Omental fat pad (tissue), 3 donors: ENCODE measurements at regions not wholly inside any gene's neighbourhood (a gene's known extent, or its start where the extent isn't known, plus 50 kb on each side); places are given as distances from the start of the nearest gene placed in this dataset.

Experiments
- ATAC-seq: fragments of 150-250 bp; one replicate; pipeline ENCODE4 v1.9.1; 2016; ENCODE audit warnings: mild to moderate bottlenecking, moderate library complexity; ENCODE audit not compliant: low FRiP score
- DNase-seq: peaks from one replicate; pipeline ENCODE4 v3.0.0-alpha.2; 2019; ENCODE audit warnings: low spot score
- TF ChIP-seq, protein P1 (sequence below), 3 donors: fragments of 450-650 bp; IDR thresholded peaks; one replicate each; pipeline ENCODE4 v1.5.1; 2016 to 2017; ENCODE audit warnings: antibody characterized with exemption in 3 of 3, mild to moderate bottlenecking in 3 of 3, moderate library complexity in 2 of 3

DNA sequence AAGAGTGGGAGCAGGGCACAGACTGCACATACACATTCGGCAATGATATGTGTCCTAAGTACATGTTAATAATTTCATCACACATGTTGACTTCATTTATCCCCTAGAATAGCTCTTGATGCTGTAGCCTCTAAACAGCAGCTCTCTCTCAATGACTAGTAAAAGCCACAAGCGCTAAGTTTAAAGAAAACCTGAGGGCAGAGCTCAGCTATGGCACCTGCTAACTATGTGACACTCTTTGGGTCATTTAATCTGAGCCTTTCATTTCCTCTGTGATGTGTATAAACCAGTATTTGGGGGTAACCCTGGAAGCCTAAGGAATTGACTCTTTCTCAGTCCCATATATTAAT is 140.6 kb upstream of the MOCS2 start:
- TF ChIP-seq, protein P1, sequence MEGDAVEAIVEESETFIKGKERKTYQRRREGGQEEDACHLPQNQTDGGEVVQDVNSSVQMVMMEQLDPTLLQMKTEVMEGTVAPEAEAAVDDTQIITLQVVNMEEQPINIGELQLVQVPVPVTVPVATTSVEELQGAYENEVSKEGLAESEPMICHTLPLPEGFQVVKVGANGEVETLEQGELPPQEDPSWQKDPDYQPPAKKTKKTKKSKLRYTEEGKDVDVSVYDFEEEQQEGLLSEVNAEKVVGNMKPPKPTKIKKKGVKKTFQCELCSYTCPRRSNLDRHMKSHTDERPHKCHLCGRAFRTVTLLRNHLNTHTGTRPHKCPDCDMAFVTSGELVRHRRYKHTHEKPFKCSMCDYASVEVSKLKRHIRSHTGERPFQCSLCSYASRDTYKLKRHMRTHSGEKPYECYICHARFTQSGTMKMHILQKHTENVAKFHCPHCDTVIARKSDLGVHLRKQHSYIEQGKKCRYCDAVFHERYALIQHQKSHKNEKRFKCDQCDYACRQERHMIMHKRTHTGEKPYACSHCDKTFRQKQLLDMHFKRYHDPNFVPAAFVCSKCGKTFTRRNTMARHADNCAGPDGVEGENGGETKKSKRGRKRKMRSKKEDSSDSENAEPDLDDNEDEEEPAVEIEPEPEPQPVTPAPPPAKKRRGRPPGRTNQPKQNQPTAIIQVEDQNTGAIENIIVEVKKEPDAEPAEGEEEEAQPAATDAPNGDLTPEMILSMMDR (IDR thresholded peaks at IDR 0.05): no peak
- ATAC-seq (no peak), DNase-seq (no peak)

DNA sequence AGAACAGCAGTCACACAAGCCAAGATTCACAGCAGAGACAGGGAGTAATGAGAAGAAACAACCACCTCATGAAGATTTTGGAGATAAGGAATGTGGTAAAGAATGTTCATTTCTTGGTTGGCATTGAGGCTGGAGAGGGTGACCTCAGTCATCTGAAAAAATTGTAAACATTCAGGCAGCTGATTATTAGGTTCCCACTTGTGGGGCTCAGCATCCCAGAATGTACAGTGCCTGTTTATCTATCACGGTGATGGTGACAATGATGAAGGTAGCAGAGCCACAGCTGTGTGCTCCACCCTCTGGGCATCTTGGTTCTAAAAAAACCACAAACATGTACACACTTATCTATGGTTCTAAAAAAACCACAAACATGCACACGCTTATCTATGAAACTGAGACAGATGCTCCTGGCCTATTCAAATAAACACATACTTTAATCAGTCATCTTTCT is 143.9 kb upstream of the MOCS2 start:
- ATAC-seq: no peak
- TF ChIP-seq, protein P1 (IDR thresholded peaks at IDR 0.05): no peak

DNA sequence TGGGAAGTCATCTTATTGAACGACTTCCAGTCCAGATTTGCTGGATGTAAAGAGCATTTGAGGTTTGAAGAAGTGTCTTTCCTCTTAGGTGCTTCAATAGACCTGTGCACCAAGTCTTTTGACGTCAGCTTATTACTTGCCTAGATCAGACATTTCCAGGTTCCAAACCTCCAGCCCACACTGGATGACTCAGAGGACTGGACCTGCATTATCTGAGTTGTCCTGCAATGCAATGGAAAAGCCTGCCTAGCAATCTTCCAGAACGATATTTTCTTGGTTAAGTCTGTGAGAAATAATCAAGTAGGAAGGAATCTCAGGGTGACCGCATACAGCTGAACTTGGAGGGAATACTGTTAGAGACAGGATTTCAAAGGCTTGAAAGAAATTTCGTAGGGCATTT is 147.2 kb upstream of the MOCS2 start:
- TF ChIP-seq, protein P1 (IDR thresholded peaks at IDR 0.05): no peak
- ATAC-seq (no peak), DNase-seq (no peak)

More for the DNA sequence above, 143.9 kb upstream of the MOCS2 start:
- DNase-seq: no peak

DNA sequence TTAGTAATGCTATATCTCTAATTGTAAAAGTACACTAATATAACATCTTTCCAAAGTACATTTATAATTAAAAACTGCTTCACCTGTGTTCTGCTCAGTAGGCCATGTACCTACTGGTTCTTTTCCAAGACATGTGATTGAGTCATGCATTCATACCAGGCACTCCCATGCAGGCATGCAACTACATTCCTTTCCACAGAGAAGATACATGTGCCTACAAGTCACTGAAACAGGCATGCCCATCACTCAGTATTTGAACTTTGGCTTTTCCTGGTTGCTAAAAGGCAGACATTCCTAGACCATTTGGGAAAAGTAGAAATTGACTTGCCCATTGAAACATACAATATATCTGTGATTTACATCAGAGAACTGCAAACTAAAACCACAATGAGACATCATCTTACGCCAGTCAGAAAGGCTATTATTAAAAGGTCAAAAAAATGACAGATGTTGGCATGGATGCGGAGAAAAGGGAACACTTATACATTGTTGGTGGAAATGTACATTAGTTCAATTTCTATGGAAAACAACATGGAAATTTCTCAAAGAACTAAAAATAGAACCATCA is 148.3 kb upstream of the MOCS2 start:
- no peak for ATAC-seq
- TF ChIP-seq, protein P1 (IDR thresholded peaks at IDR 0.05): no peak

DNA sequence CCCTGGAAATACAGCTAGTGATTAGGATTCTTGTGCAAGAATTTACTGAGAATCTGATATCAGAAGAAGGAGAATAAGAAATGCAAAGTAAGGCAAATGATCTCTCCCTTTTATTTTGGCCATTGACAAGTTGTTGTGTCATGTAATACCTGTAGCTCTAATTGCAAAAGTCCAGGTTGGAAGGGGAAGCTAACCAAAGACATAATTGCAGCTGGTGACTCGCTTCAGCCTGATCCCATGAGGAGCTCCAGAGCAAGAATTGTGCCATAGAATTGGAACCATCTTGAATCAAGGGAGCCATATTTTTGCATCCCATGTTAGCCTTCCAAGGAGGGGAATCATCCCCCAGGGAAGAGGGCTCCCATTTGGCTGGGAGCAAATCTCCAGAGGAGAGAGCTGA is 149.6 kb upstream of the MOCS2 start:
- no peak for ATAC-seq
- TF ChIP-seq, protein P1 (IDR thresholded peaks at IDR 0.05): no peak

More for the DNA sequence above, 148.3 kb upstream of the MOCS2 start:
- DNase-seq: no peak

DNA sequence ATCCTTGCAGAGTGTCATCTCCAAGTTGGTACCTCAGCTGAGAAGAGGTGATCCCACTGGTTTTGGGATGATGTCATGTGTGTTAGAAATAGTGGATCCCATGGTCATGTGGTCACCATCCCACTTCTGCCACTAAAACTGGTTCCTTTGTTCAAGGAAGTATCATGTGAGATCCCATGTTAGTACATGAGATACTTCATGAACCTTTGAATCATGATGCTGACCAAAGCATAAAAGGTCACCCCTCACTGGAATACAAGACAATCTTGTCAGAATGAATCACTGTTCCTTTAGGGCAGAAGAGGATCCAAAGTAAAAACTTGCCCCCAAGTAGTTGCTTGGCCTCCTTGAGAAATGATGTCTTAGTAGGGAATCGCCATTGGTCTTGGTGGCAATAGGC is 150.9 kb upstream of the MOCS2 start:
- DNase-seq: no peak
- no peak for ATAC-seq
- TF ChIP-seq, protein P1 (IDR thresholded peaks at IDR 0.05): no peak

More for the DNA sequence above, 149.6 kb upstream of the MOCS2 start:
- DNase-seq: no peak

DNA sequence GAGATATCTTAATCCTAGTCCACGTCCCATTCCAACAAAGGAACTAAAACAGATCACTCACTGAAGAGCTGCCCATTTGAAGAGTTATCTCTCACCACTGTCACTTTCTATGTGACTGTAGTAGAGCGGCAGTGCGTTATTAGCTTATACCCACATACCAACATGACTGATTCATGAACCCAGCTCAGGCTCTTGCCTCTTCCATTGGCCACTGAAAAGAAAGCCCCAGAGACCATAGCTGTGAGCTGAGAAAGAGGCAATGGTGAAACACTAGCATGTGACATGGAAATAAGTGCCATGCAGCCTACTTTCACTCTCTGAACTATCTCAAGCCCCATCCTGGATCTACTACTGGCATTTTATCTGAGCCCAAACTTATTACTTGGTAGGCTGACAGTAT is 151.7 kb upstream of the MOCS2 start:
- TF ChIP-seq, protein P1 (IDR thresholded peaks at IDR 0.05): no peak

More for the DNA sequence above, 151.7 kb upstream of the MOCS2 start:
- no peak for ATAC-seq
- DNase-seq: no peak
